Keratinocyte (primary cell): ENCODE measurements at regions not wholly inside any gene's neighbourhood (a gene's known extent, or its start where the extent isn't known, plus 50 kb on each side); places are given as distances from the start of the nearest gene placed in this dataset.

Source experiments
- DNase-seq: peaks from one replicate; pipeline ENCODE4 v3.0.0-alpha.2; 2011; ENCODE audit warnings: low read depth, missing footprints, low spot score
- FAIRE-seq: peaks from 2 replicates; lab custom pipeline; 2011; peaks lifted over from hg19 to GRCh38; lab: Jason Lieb, UNC
- H2AFZ ChIP-seq: 2 replicates; pipeline ENCODE4 v1.6.0; 2012; ENCODE audit warnings: low read length, control low read depth, inconsistent platforms; ENCODE audit not compliant: control insufficient read depth
- H3K27ac ChIP-seq: 2 replicates; pipeline ENCODE4 v1.5.1; 2011; ENCODE audit warnings: low read length; ENCODE audit not compliant: control insufficient read depth, insufficient read depth
- H3K27me3 ChIP-seq: 3 replicates; pipeline ENCODE4 v1.6.0; 2011; ENCODE audit warnings: low read length; ENCODE audit not compliant: control insufficient read depth, insufficient read depth; ENCODE audit errors: extremely low read depth
- H3K36me3 ChIP-seq, 2 experiments: 2 replicates in 1 of 2; 3 replicates in 1 of 2; pipeline ENCODE4 v1.5.1; 2011; ENCODE audit warnings: low read length in 2 of 2, mild to moderate bottlenecking in 1 of 2; ENCODE audit not compliant: control insufficient read depth in 2 of 2, insufficient read depth in 2 of 2; ENCODE audit errors: extremely low read depth in 1 of 2
- H3K4me1 ChIP-seq: 3 replicates; pipeline ENCODE4 v1.5.1; 2011; ENCODE audit warnings: low read length; ENCODE audit not compliant: control insufficient read depth, insufficient read depth; ENCODE audit errors: extremely low read depth
- H3K4me2 ChIP-seq: 3 replicates; pipeline ENCODE4 v1.6.0; 2011; ENCODE audit warnings: low read depth, low read length; ENCODE audit not compliant: control insufficient read depth, insufficient read depth; ENCODE audit errors: extremely low read depth
- H3K4me3 ChIP-seq, 3 experiments: fragments of 200-600 bp in 1 of 3; sonication (generic) in 1 of 3; 2 replicates in 2 of 3; 3 replicates in 1 of 3; pipeline ENCODE4 v1.5.1; 2011 to 2016; ENCODE audit warnings: low read length in 3 of 3, mild to moderate bottlenecking in 3 of 3, control low read depth in 2 of 3, inconsistent platforms in 1 of 3, low read depth in 1 of 3, mixed read lengths in 1 of 3, mixed run types in 1 of 3, moderate library complexity in 1 of 3; ENCODE audit not compliant: control insufficient read depth in 2 of 3, insufficient read depth in 2 of 3; ENCODE audit errors: extremely low read depth in 1 of 3
- H3K79me2 ChIP-seq: 2 replicates; pipeline ENCODE4 v1.6.0; 2012; ENCODE audit warnings: low read length; ENCODE audit not compliant: control insufficient read depth, insufficient read depth
- H3K9ac ChIP-seq: 3 replicates; pipeline ENCODE4 v1.6.0; 2011; ENCODE audit warnings: low read length; ENCODE audit not compliant: control insufficient read depth, insufficient read depth; ENCODE audit errors: extremely low read depth
- H3K9me1 ChIP-seq: 3 replicates; pipeline ENCODE4 v1.6.0; 2011; ENCODE audit warnings: low read length; ENCODE audit not compliant: control insufficient read depth, insufficient read depth; ENCODE audit errors: extremely low read depth
- H3K9me3 ChIP-seq: 2 replicates; pipeline ENCODE4 v1.5.1; 2012; ENCODE audit warnings: low read depth, low read length; ENCODE audit not compliant: control insufficient read depth
- H4K20me1 ChIP-seq: 3 replicates; pipeline ENCODE4 v1.6.0; 2011; ENCODE audit warnings: low read length; ENCODE audit not compliant: control insufficient read depth, insufficient read depth; ENCODE audit errors: extremely low read depth
- EZH2 ChIP-seq: IDR thresholded peaks from one replicate; pipeline ENCODE4 v1.6.1; 2012; ENCODE audit warnings: inconsistent platforms, mild to moderate bottlenecking, low read length, moderate library complexity
- dilution Hi-C: fragments of 300-500 bp; cut with MboI; formaldehyde crosslinking; loops from one replicate; pipeline ENCODE4 v1.7.0; 2020; ENCODE audit warnings: low sequenced_read_pairs; ENCODE audit not compliant: extremely low pct_ligation_motif_present
- TF ChIP-seq, protein P1 (sequence below), 3 experiments: IDR thresholded peaks in 1 of 3; conservative IDR thresholded peaks in 1 of 3; optimal IDR thresholded peaks in 1 of 3; 2 replicates in 2 of 3; 3 replicates in 1 of 3; pipeline versions ENCODE3 to v1.5.1; 2011; ENCODE audit warnings: low read length in 3 of 3, mild to moderate bottlenecking in 3 of 3, moderate library complexity in 2 of 3, control low read depth in 1 of 3, inconsistent platforms in 1 of 3; ENCODE audit not compliant: insufficient read depth in 2 of 3; ENCODE audit errors: extremely low read depth in 1 of 3

DNA sequence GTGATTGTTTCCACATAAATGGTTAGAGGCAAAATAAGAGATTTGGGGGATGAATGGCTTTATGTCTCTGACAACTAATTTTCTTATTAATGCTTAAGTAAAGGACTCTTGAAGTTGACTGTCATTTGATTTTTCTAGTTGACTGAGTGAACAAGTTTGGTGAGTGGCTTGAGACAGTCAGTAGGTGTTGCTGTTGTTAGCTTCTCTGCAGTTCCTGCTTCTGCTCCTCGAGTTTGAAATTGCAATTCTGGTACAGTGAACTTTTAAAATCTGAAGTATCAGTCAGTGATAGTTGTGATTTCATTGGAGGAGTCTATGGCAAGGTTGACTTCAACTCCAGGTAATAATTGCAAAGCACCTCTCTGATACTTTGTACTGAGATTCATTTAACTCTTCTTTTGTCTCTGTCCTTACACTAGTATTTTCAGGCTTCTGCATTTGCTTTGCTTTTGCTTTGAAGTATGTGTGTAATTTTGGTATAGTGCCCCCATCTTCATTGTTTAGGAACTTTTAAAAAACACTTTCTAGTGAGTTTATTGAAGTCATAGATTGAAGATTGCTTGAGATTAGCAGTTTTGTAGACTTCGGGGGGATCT lies 415.5 kb downstream of the PCNX1 start:
- Histone ChIP-seq H3K4me3 (peak overlapping the region in 2 of 3 experiments; percentile 85 to 91), H3K9me3 (no peaks in the 10 kb centered on the region), H3K79me2 (peaks cover 50% of the 10 kb centered on the region), H3K4me2 (peak overlapping the region; percentile 80), H3K27me3 (no peaks in the 10 kb centered on the region), H4K20me1 (no peaks in the 10 kb centered on the region), H3K36me3 (no peaks in the 10 kb centered on the region), H3K27ac (peak overlapping the region; percentile 97), H3K4me1 (peaks cover 28% of the 10 kb centered on the region), H2AFZ (no peak overlapping the region), H3K9me1 (no peaks in the 10 kb centered on the region), H3K9ac (peak overlapping the region; percentile 99)
- FAIRE-seq (peak; percentile 89), DNase-seq (no peak)
- dilution Hi-C loops, result no loop called here
- TF ChIP-seq, protein P1, sequence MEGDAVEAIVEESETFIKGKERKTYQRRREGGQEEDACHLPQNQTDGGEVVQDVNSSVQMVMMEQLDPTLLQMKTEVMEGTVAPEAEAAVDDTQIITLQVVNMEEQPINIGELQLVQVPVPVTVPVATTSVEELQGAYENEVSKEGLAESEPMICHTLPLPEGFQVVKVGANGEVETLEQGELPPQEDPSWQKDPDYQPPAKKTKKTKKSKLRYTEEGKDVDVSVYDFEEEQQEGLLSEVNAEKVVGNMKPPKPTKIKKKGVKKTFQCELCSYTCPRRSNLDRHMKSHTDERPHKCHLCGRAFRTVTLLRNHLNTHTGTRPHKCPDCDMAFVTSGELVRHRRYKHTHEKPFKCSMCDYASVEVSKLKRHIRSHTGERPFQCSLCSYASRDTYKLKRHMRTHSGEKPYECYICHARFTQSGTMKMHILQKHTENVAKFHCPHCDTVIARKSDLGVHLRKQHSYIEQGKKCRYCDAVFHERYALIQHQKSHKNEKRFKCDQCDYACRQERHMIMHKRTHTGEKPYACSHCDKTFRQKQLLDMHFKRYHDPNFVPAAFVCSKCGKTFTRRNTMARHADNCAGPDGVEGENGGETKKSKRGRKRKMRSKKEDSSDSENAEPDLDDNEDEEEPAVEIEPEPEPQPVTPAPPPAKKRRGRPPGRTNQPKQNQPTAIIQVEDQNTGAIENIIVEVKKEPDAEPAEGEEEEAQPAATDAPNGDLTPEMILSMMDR (optimal IDR thresholded peaks at IDR 0.05 in 1 of 3, IDR thresholded peaks at IDR 0.05 in 1 of 3, conservative IDR thresholded peaks at IDR 0.05 in 1 of 3; ENCODE audit: extremely low read depth in 1 of 3, insufficient read depth in 2 of 3, low read length in 3 of 3), result peak; percentile 57 to 71 (median 62)
- TF ChIP-seq EZH2, result no peak

DNA sequence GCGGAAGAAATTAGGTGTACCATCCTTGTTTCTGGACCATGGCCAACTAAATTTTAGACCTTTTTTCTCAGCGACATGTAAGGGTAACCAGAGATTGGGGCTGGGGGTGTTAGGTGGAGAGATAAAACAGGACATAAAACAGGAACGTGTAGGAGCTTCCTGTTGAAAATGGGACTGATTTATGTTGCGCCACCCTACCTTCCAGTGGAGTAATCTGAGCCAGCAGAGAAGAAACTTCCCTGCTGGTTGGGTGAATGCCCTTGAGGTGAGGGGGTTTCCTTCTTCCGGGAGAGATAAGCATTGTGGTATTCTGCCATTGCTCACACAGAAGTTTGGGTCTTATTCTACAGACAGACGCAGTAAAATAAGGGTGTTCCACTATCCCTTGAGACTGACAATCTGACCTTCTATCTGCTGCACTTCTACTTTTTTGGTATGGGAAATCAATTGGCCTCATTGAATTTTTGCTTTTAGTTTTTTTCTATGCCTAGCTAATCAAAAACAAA lies 417.6 kb downstream of the PCNX1 start:
- no peak for FAIRE-seq
- no peak overlapping the region for H3K27ac ChIP-seq
- no peak overlapping the region for H3K4me3 ChIP-seq
- H3K9ac ChIP-seq, result no peak overlapping the region
- no peaks in the 10 kb centered on the region for H3K9me3 ChIP-seq
- no peak overlapping the region for H2AFZ ChIP-seq
- DNase-seq, result no peak
- dilution Hi-C loops, result no loop called here
- no peaks in the 10 kb centered on the region for H3K9me1 ChIP-seq
- H3K79me2 ChIP-seq, result peaks cover 69% of the 10 kb centered on the region
- no peak for TF ChIP-seq EZH2
- TF ChIP-seq, protein P1 (optimal IDR thresholded peaks at IDR 0.05 in 1 of 3, IDR thresholded peaks at IDR 0.05 in 1 of 3, conservative IDR thresholded peaks at IDR 0.05 in 1 of 3; ENCODE audit: extremely low read depth in 1 of 3, insufficient read depth in 2 of 3, low read length in 3 of 3), result no peak
- H4K20me1 ChIP-seq, result no peaks in the 10 kb centered on the region
- no peaks in the 10 kb centered on the region for H3K36me3 ChIP-seq
- H3K4me2 ChIP-seq, result peak overlapping the region; percentile 53
- peaks cover 24% of the 10 kb centered on the region for H3K4me1 ChIP-seq
- no peaks in the 10 kb centered on the region for H3K27me3 ChIP-seq
